ENCODE measurements at regions not wholly inside any gene's neighbourhood (a gene's known extent, or its start where the extent isn't known, plus 50 kb on each side); places are given as distances from the start of the nearest gene placed in this dataset.
A peak's percentile ranks its signal among the peaks of the same experiment; 100 is the strongest.

- peak; percentile 56 to 94 for DNase-seq (ENCODE audit: low spot score in 2 of 2)
- H3K4me3 ChIP-seq (ENCODE audit: low read depth, poor library complexity, severe bottlenecking), result no peak overlapping the region
- intact Hi-C loops (cut with DNase I; ENCODE audit: low total_unique reads), result no loop called here
- no peak for TF ChIP-seq CTCF (IDR thresholded peaks at IDR 0.05)
- TF ChIP-seq POLR2A (IDR thresholded peaks at IDR 0.05), result no peak
- WGBS, 2 donors, result 8 to 11% methylated on average over 10 of the region's 10 CpGs
These were observed 482.7 kb upstream of the ADAMTS9 start for GRCh38 chr3:65170390-65171042.

GRCh38 chr3:65169961-65170360 is 482.2 kb upstream of the ADAMTS9 start:
- intact Hi-C loops (cut with DNase I; ENCODE audit: low total_unique reads), result no loop called here
- no peak for TF ChIP-seq CTCF (IDR thresholded peaks at IDR 0.05)
- TF ChIP-seq POLR2A (IDR thresholded peaks at IDR 0.05), result no peak
- H3K4me3 ChIP-seq (ENCODE audit: low read depth, poor library complexity, severe bottlenecking), result no peak overlapping the region
- DNase-seq (ENCODE audit: low spot score in 2 of 2), result no peak
- 10 to 17% methylated on average over 3 of the region's 3 CpGs for WGBS, 2 donors

- 78 to 83% methylated on average over 4 of the region's 4 CpGs for WGBS, 2 donors
- intact Hi-C loops (cut with DNase I; ENCODE audit: low total_unique reads), result no loop called here
- no peak for DNase-seq (ENCODE audit: low spot score in 2 of 2)
- TF ChIP-seq CTCF (IDR thresholded peaks at IDR 0.05) (no peak), POLR2A (IDR thresholded peaks at IDR 0.05) (no peak)
- no peak overlapping the region for H3K4me3 ChIP-seq (ENCODE audit: low read depth, poor library complexity, severe bottlenecking)
These were observed 480.7 kb upstream of the ADAMTS9 start for GRCh38 chr3:65168547-65168946.

GRCh38 chr3:65166531-65166930 is 478.7 kb upstream of the ADAMTS9 start:
- DNase-seq (ENCODE audit: low spot score in 2 of 2), result no peak
- TF ChIP-seq CTCF (IDR thresholded peaks at IDR 0.05) (no peak), POLR2A (IDR thresholded peaks at IDR 0.05) (no peak)
- H3K4me3 ChIP-seq (ENCODE audit: low read depth, poor library complexity, severe bottlenecking), result no peak overlapping the region
- intact Hi-C loops (cut with DNase I; ENCODE audit: low total_unique reads), result no loop called here

- WGBS, 2 donors, result 60 to 67% methylated on average over 3 of the region's 3 CpGs
- DNase-seq (ENCODE audit: low spot score in 2 of 2), result no peak
- TF ChIP-seq POLR2A (IDR thresholded peaks at IDR 0.05), result no peak
- no peak for TF ChIP-seq CTCF (IDR thresholded peaks at IDR 0.05)
- intact Hi-C loops (cut with DNase I; ENCODE audit: low total_unique reads), result no loop called here
- no peak overlapping the region for H3K4me3 ChIP-seq (ENCODE audit: low read depth, poor library complexity, severe bottlenecking)
These were observed 470.2 kb upstream of the ADAMTS9 start for GRCh38 chr3:65158023-65158422.
